ENCODE measurements at regions not wholly inside any gene's neighbourhood (a gene's known extent, or its start where the extent isn't known, plus 50 kb on each side); places are given as distances from the start of the nearest gene placed in this dataset.

- TF ChIP-seq CEBPB (IDR thresholded peaks at IDR 0.05) (no peak), RAD21 (IDR thresholded peaks at IDR 0.05; ENCODE audit: low read depth) (no peak), MAX (IDR thresholded peaks at IDR 0.05) (no peak), REST (IDR thresholded peaks at IDR 0.05; ENCODE audit: low read depth) (no peak), EP300 (IDR thresholded peaks at IDR 0.05; ENCODE audit: borderline replicate concordance) (no peak), TCF12 (IDR thresholded peaks at IDR 0.05; ENCODE audit: low read depth) (no peak)
These were observed 484.0 kb upstream of the FZD8 start for GRCh38 chr10:36126076-36126475.
